Testis (tissue), 2 donors: ENCODE measurements at regions not wholly inside any gene's neighbourhood (a gene's known extent, or its start where the extent isn't known, plus 50 kb on each side); places are given as distances from the start of the nearest gene placed in this dataset.

Experiments used
- CTCF ChIP-seq, 3 experiments: fragments of 450-650 bp in 2 of 3; fragments of 200-600 bp in 1 of 3; sonication (generic) in 1 of 3; IDR thresholded peaks; one replicate each; pipeline ENCODE4 v1.5.1; 2016 to 2019; ENCODE audit warnings: antibody characterized with exemption in 3 of 3, mild to moderate bottlenecking in 2 of 3, moderate library complexity in 1 of 3
- POLR2A ChIP-seq: fragments of 450-650 bp; IDR thresholded peaks from one replicate; pipeline ENCODE4 v1.6.1; 2017; ENCODE audit warnings: antibody characterized with exemption, mild to moderate bottlenecking, moderate library complexity

GRCh38 chr22:46079861-46080821, 70.2 kb upstream of the PPARA start:
- TF ChIP-seq CTCF (IDR thresholded peaks at IDR 0.05) (no peak), POLR2A (no peak)
